Mucosa of rectum (tissue), 2 donors: ENCODE measurements at regions not wholly inside any gene's neighbourhood (a gene's known extent, or its start where the extent isn't known, plus 50 kb on each side); places are given as distances from the start of the nearest gene placed in this dataset.

Experiments used
- H3K27ac ChIP-seq, 2 donors: one replicate each; pipeline ENCODE4 v1.7.0; 2013; ENCODE audit warnings: inconsistent platforms in 2 of 2, low read depth in 2 of 2, low read length in 2 of 2
- H3K27me3 ChIP-seq, 2 donors: one replicate each; pipeline ENCODE4 v1.7.0; 2013; ENCODE audit warnings: low read length in 2 of 2; ENCODE audit not compliant: control insufficient read depth in 2 of 2, insufficient read depth in 2 of 2
- H3K36me3 ChIP-seq, 2 donors: one replicate each; pipeline ENCODE4 v1.7.0; 2013; ENCODE audit warnings: low read length in 2 of 2; ENCODE audit not compliant: control insufficient read depth in 2 of 2, insufficient read depth in 2 of 2
- H3K4me1 ChIP-seq, 2 donors: one replicate each; pipeline ENCODE4 v1.7.0; 2013; ENCODE audit warnings: low read length in 2 of 2, mild to moderate bottlenecking in 1 of 2; ENCODE audit not compliant: control insufficient read depth in 2 of 2, insufficient read depth in 2 of 2
- H3K4me3 ChIP-seq, 2 donors: one replicate each; pipeline ENCODE4 v1.7.0; 2013; ENCODE audit warnings: low read length in 2 of 2
- H3K9ac ChIP-seq, 2 donors: one replicate each; pipeline ENCODE4 v1.7.0; 2013; ENCODE audit warnings: low read length in 2 of 2, low read depth in 1 of 2, mild to moderate bottlenecking in 1 of 2
- H3K9me3 ChIP-seq, 2 donors: one replicate each; pipeline ENCODE4 v1.7.0; 2013; ENCODE audit warnings: low read length in 2 of 2; ENCODE audit not compliant: control insufficient read depth in 2 of 2
- donor health status: healthy.
- donor health status: Normal muscosa, but diverticular disease.

DNA sequence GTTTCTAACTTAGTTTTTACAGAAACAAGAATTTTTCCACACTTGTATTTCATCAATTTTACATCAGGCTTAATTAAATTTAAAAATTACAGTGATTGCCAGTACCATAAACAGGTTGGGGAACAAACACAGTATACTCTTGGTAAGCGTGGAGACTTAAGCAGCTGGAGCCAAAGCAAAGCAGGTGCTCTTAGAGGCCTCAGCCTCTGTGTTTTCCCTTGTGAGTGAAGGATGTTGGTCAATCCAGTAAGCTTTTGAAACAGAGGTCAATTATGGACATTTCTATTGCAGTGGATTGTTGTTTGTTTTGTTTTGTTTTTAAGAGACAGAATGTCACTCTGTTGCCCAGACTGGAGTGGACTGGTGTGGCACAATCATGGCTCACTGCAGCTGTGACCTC, 100.6 kb upstream of the CELF2 start:
- no peaks in the 10 kb centered on the region for H3K4me1 ChIP-seq
- no peaks in the 10 kb centered on the region for H3K9me3 ChIP-seq
- H3K36me3 ChIP-seq: no peaks in the 10 kb centered on the region
- no peak overlapping the region for H3K9ac ChIP-seq
- H3K4me3 ChIP-seq: no peak overlapping the region
- H3K27ac ChIP-seq: no peak overlapping the region
- H3K27me3 ChIP-seq: no peaks in the 10 kb centered on the region

DNA sequence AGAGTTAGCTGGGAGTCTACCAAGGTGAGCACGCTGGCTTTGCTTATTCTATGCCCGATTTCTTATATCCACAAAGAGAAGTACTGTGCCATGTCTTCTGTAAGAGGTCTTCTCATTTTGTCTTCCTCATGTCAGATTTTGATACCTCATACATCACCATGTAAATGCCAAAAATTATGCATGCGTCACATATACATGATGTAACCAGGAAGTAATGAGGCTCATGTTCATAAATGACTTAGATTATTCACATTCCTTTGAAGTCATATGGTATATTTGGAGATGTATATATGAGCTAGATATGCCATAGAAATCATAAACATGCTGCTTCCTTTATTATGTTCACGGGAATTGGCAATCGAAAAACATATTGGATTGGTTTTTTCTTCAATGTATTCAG, 97.7 kb upstream of the CELF2 start:
- no peaks in the 10 kb centered on the region for H3K9me3 ChIP-seq
- no peak overlapping the region for H3K27ac ChIP-seq
- H3K9ac ChIP-seq: no peak overlapping the region
- no peak overlapping the region for H3K4me3 ChIP-seq
- no peaks in the 10 kb centered on the region for H3K27me3 ChIP-seq
- no peaks in the 10 kb centered on the region for H3K4me1 ChIP-seq
- no peaks in the 10 kb centered on the region for H3K36me3 ChIP-seq

DNA sequence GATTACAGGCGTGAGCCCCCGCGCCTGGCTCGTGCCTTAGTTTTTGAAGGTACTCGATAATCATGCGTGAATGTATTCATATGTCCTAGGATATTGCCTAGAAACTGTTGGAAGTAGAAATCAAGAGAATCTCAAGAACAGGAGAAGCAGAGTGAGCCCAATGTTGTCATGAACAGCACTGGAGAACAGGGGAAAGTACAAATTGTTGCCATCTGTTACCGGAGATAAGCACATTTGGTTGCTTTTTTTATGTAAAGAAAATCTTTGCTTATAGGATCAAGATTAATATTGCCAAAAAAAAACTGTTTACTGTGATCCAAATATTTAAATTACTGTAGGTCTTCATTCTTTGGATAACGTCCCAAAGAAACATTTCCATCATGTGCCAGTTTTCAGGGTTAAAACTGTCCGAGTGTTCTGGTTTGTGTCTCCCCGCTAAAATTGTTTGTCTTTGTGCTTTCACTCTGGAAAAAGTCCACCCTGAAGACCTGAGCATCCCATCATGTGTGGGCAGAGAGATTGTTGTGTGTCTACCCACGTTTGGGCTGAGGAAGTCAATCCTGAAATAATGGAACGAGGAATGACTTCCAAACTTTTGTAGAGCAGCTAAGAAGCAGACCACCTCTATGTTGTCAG, 95.7 kb upstream of the CELF2 start:
- Histone ChIP-seq H3K4me1 (no peaks in the 10 kb centered on the region), H3K36me3 (no peaks in the 10 kb centered on the region), H3K4me3 (no peak overlapping the region), H3K27ac (no peak overlapping the region), H3K9me3 (no peaks in the 10 kb centered on the region), H3K9ac (no peak overlapping the region), H3K27me3 (no peaks in the 10 kb centered on the region)

DNA sequence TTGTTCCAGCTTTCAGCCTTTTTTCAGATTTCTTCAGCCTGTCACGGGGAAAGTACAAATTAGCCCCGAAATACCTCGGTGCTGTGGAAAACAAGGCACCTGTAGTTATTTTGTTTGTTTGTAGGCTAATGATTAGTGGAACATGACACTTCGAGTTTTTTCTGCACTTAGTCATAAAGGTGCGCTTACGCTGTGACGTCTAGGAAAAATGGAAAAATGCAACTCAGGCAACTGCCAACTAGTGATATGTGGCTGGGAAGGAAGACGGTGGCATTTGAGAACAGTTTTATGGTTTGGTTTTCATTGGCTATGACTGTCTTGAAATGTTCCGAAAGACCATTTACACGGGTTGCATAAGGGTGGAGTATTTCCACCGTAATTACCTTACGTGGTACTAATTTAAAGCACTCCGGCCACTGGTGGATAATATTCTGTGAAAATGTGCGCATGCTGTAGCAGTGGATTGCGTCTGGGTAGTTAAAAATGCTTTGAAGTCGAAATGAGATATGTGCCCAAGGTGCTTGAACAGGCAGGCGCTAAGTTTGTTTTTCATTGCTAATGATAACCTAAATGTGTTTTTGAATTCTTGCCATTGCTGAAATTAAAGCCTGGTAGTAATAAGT, 94.5 kb upstream of the CELF2 start:
- Histone ChIP-seq H3K9me3 (no peaks in the 10 kb centered on the region), H3K27me3 (no peaks in the 10 kb centered on the region), H3K4me1 (no peaks in the 10 kb centered on the region), H3K36me3 (no peaks in the 10 kb centered on the region), H3K9ac (no peak overlapping the region), H3K4me3 (no peak overlapping the region), H3K27ac (no peak overlapping the region)

DNA sequence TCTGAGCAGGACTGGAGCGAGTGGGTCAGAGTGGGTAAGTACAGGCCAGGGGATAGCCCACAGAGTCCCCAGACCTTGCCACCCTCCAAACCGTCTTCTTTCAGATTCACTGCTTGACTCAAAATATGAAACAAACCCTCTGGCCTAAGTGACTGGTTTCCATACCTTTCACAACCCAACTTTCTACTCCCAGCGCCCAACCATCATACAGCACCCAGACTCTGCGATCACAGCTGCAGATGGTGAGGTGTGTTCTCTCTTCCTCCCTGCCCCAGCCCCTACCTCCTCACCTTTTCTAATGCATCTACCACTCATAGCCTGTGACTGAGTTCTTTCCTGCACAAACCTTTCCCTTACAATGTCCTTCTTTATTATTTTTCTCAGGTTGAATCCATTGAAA, 92.0 kb upstream of the CELF2 start:
- Histone ChIP-seq H3K36me3 (no peaks in the 10 kb centered on the region), H3K4me3 (no peak overlapping the region), H3K27me3 (no peaks in the 10 kb centered on the region), H3K9ac (no peak overlapping the region), H3K4me1 (no peaks in the 10 kb centered on the region), H3K27ac (no peak overlapping the region), H3K9me3 (no peaks in the 10 kb centered on the region)

DNA sequence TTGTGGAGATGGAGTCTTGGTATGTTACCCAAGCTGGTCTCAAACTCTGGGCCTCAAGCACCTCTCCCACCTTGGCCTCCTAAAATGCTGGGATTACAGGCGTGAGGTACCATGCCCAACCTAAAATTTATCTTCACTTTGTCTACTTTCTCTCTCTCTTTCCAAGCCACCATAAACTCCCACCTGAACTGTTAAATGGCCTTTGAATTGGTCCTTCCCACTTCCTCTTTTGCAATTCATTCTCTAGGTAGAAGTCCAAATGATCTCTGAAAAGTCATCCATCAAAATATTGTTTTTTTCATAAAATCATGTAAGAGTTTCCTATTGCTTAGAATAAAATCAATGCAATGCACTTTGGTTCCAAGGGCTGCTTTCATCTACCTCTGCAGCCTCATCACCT, 90.1 kb upstream of the CELF2 start:
- H3K4me1 ChIP-seq: no peaks in the 10 kb centered on the region
- H3K9me3 ChIP-seq: no peaks in the 10 kb centered on the region
- H3K36me3 ChIP-seq: no peaks in the 10 kb centered on the region
- H3K4me3 ChIP-seq: no peak overlapping the region
- no peak overlapping the region for H3K27ac ChIP-seq
- H3K9ac ChIP-seq: no peak overlapping the region
- no peaks in the 10 kb centered on the region for H3K27me3 ChIP-seq

DNA sequence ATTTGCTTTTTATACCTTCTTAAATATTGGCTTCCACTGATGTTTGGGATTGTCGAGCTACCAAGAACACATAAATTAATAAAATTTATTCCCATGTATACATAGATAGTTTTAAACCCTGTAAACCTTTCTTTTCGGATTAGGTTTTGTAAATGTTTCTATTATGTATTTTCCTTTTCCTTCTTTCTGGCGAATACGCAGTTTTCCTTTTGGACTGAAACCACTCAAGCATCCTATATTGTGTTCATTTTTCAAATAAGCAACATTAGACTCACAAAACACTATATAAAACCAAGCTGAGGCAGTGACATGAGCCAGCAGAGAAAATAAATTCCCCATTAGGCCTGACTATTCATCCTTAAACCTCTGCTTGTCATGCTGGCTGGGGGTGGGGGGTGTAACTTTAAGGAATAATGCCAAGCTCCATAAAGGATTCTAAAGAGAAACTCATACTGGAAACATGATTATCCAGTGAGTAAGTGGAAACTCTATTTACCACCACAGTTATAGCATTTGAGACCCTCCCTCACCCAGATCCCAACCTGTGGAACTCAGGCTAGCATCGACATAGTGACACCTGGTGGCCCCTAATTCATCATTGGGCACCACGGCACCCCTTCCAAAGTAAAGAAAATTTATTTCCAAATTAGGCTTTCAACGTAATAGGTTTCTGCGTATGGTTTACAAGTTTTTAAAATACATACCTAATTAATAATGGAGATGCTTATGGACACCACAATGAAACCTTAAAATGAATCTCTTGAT, 86.5 kb upstream of the CELF2 start:
- Histone ChIP-seq H3K27ac (no peak overlapping the region), H3K36me3 (no peaks in the 10 kb centered on the region), H3K4me3 (no peak overlapping the region), H3K4me1 (no peaks in the 10 kb centered on the region), H3K9ac (no peak overlapping the region), H3K9me3 (no peaks in the 10 kb centered on the region), H3K27me3 (no peaks in the 10 kb centered on the region)

DNA sequence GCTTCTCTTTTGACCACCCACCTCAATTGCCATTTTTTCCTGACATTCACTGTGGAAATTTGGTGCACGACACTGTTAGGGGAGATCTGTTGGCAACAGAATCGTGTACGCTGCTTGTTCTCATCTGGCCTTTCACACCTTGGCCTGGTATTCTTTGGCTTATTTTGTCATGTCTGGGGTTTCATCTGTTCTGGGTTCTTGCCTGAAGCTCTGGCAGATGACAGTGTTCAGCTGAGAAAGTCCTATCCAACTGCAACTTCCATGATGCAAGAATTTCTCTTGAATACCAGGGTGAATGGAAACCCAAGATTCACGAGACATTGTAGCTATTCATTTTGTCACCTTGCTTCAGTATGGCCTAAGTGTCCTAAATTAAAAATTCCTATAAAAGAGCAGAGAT, 82.6 kb upstream of the CELF2 start:
- H3K4me3 ChIP-seq: no peak overlapping the region
- H3K4me1 ChIP-seq: no peaks in the 10 kb centered on the region
- no peak overlapping the region for H3K27ac ChIP-seq
- H3K36me3 ChIP-seq: no peaks in the 10 kb centered on the region
- no peaks in the 10 kb centered on the region for H3K9me3 ChIP-seq
- H3K9ac ChIP-seq: no peak overlapping the region
- no peaks in the 10 kb centered on the region for H3K27me3 ChIP-seq

DNA sequence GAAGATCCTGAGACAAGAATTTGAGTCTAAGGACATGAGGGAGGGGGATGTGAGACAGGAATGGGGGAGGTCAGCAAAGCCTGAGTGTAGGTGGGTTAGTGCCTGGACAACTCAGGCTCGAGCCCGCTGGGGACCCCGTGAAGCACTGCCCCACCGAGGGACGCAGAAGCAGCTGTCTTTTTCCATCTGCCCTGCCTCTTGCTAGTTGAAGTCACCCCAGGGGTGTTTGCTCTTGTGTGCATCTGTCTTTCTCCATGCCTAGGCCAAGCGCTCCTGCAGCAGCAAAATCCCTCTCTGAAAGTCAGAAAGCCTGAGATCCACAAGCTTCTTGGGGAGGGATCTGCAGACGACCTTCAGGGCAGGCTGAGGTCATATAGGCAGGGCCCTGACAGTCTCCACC, 79.0 kb upstream of the CELF2 start:
- no peaks in the 10 kb centered on the region for H3K27me3 ChIP-seq

DNA sequence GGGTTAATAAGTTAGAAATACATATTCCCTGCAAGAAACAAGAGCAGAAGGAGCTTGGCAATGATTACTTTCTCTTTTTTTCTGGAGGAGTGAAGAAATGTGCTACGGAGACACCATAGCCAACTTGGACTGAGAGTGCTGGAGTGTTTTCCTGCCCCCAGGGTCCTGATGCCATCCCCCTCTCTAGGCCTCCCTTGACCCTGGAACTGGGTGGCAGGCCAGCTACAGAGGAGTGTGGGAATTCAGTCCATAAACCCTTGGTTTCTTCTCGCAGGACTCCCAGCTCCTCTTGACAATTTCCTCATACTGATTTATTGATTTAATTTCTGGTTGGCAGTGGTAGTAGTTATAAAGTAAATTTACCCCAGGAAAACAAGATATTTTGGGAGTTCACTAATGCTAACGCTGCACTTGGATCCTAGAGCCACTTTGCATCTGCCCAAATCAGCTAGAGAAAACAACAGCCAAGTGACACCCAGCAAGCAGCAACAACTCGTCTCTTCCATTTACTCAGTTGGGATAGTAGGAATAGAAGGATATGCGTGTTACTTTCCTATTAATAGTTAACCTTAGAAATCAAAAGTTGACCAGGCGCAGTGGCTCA, 76.4 kb upstream of the CELF2 start:
- Histone ChIP-seq H3K4me1 (no peaks in the 10 kb centered on the region), H3K27me3 (no peaks in the 10 kb centered on the region), H3K9ac (no peak overlapping the region), H3K27ac (no peak overlapping the region), H3K36me3 (no peaks in the 10 kb centered on the region), H3K4me3 (no peak overlapping the region), H3K9me3 (no peaks in the 10 kb centered on the region)

More for the DNA sequence above, 79.0 kb upstream of the CELF2 start:
- Histone ChIP-seq H3K36me3 (no peaks in the 10 kb centered on the region), H3K9ac (no peak overlapping the region), H3K27ac (no peak overlapping the region), H3K4me3 (no peak overlapping the region), H3K9me3 (no peaks in the 10 kb centered on the region), H3K4me1 (no peaks in the 10 kb centered on the region)
